NCI-H1694 treated with DMSO at 0.1 percent for 48 hours (cell line): ENCODE measurements at regions not wholly inside any gene's neighbourhood (a gene's known extent, or its start where the extent isn't known, plus 50 kb on each side); places are given as distances from the start of the nearest gene placed in this dataset.

Experiments used
- DNase-seq: peaks from one replicate; lab custom pipeline; 2025; lab: John Stamatoyannopoulos, UW

- DNase-seq, result no peak
Measured at GRCh38 chr14:85463512-85463911, 66.4 kb upstream of the FLRT2 start.

- DNase-seq, result no peak
Measured at GRCh38 chr14:85464135-85464895, 65.6 kb upstream of the FLRT2 start.

- DNase-seq, result no peak
Measured at GRCh38 chr14:85466678-85467077, 63.3 kb upstream of the FLRT2 start.

GRCh38 chr14:85468816-85469215, 61.1 kb upstream of the FLRT2 start:
- no peak for DNase-seq

GRCh38 chr14:85471156-85471555, 58.8 kb upstream of the FLRT2 start:
- DNase-seq, result no peak

GRCh38 chr14:85471744-85472143, 58.2 kb upstream of the FLRT2 start:
- DNase-seq, result no peak

GRCh38 chr14:85474431-85474830, 55.5 kb upstream of the FLRT2 start:
- no peak for DNase-seq

GRCh38 chr14:85475113-85475512, 54.8 kb upstream of the FLRT2 start:
- DNase-seq, result no peak

- DNase-seq, result no peak
Measured at GRCh38 chr14:85479306-85479705, 50.6 kb upstream of the FLRT2 start.

GRCh38 chr14:85479771-85480170, 50.2 kb upstream of the FLRT2 start:
- no peak for DNase-seq
